ENCODE measurements at regions not wholly inside any gene's neighbourhood (a gene's known extent, or its start where the extent isn't known, plus 50 kb on each side); places are given as distances from the start of the nearest gene placed in this dataset.

DNA sequence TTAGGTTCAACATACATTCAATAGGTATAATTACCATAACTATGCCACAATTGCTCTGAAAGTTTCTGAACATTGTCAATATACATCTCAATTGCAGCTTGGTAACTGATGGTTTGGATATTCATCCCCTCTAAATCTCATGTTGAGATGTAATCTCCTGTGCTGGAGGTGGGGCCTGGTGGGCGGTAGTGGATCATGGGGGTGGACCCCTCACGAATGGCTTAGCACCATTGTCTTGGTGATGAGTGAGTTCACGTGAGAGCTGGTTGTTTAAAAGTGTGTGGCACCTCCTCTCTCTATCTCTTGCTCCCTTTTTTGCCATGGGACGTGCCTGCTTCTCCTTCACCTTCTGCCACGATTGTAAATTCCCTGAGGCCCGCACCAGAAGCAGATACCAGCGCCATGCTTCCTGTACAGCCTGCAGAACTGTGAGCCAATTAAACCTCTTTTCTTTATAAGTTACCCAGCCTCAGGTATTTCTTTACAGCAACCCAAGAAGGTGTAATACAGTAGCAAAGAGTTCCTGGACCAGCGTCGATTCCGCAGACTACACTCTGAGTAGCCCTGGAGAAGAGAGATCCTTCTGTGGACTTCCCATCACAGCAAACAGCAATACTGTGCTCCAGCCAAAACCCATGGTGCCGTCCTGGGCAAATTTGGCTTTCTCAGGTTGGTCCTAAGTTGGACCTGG is 83.8 kb upstream of the GRB10 start:
- no peak for ATAC-seq
- Histone ChIP-seq H3K27me3 (no peaks in the 10 kb centered on the region), H3K9me3 (no peaks in the 10 kb centered on the region), H3K4me1 (peaks cover 0 to 6% of the 10 kb centered on the region in 2 donors), H3K36me3 (no peaks in the 10 kb centered on the region), H3K27ac (no peak overlapping the region), H3K4me3 (no peak overlapping the region)
- no peak for DNase-seq
- intact Hi-C loops (cut with DNase I; ENCODE audit: low total_unique reads) (no loop called here), in situ Hi-C loops (cut with MboI; ENCODE audit: low sequenced_read_pairs in 4 of 4) (no loop called here)
- TF ChIP-seq, protein P1, sequence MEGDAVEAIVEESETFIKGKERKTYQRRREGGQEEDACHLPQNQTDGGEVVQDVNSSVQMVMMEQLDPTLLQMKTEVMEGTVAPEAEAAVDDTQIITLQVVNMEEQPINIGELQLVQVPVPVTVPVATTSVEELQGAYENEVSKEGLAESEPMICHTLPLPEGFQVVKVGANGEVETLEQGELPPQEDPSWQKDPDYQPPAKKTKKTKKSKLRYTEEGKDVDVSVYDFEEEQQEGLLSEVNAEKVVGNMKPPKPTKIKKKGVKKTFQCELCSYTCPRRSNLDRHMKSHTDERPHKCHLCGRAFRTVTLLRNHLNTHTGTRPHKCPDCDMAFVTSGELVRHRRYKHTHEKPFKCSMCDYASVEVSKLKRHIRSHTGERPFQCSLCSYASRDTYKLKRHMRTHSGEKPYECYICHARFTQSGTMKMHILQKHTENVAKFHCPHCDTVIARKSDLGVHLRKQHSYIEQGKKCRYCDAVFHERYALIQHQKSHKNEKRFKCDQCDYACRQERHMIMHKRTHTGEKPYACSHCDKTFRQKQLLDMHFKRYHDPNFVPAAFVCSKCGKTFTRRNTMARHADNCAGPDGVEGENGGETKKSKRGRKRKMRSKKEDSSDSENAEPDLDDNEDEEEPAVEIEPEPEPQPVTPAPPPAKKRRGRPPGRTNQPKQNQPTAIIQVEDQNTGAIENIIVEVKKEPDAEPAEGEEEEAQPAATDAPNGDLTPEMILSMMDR (IDR thresholded peaks at IDR 0.05 in 4 of 5, conservative IDR thresholded peaks at IDR 0.05 in 1 of 5), result no peak
- TF ChIP-seq POLR2A (IDR thresholded peaks at IDR 0.05), result no peak

DNA sequence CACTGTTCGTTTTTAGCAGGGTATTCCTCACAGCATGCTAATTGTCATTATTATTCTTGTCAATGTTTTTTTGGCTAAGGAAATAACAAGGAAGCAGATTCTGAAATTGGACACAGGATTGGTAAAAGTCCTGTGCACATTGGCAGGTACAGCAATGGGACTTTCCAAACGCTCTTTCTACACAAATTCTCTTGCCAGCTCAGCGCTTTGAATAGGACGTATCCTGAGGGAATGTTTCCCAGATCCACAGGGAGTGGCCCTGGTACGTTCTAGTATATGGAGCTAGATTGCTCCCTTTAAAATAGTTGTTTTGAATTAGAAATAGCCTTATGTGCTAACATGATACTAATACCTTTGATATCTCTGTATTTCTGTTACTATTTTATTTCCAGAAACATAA is 82.8 kb upstream of the GRB10 start:
- DNase-seq (no peak), ATAC-seq (no peak)
- in situ Hi-C loops (cut with MboI; ENCODE audit: low sequenced_read_pairs in 4 of 4) (no loop called here), intact Hi-C loops (cut with DNase I; ENCODE audit: low total_unique reads) (no loop called here)
- H3K27me3 ChIP-seq, result no peaks in the 10 kb centered on the region
- TF ChIP-seq POLR2A (IDR thresholded peaks at IDR 0.05), result no peak
- peaks cover 0 to 6% of the 10 kb centered on the region in 2 donors for H3K4me1 ChIP-seq
- no peak overlapping the region for H3K4me3 ChIP-seq
- H3K27ac ChIP-seq, result no peak overlapping the region
- H3K9me3 ChIP-seq, result no peaks in the 10 kb centered on the region
- no peaks in the 10 kb centered on the region for H3K36me3 ChIP-seq

DNA sequence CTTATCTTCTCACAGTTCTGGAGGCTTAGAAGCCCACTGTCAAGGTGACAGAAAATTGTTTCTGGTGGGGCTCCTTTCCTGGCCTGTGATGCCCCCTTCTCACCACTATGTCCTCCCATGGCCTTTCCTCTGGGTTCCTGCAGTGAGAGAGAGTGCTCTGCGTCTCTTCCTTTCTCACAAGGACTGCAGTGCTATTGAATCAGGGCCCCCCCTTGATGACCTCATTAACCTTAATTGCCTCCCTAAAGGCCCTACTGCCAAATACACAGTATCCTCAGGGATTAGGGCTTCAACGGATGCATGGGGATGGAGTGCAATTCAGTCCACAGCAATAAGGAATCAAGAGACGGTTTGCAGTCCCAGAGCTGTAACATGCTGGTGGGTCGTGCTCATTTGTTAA is 82.0 kb upstream of the GRB10 start:
- in situ Hi-C loops (cut with MboI; ENCODE audit: low sequenced_read_pairs in 4 of 4) (no loop called here), intact Hi-C loops (cut with DNase I; ENCODE audit: low total_unique reads) (no loop called here)
- H3K27ac ChIP-seq, result no peak overlapping the region
- no peak overlapping the region for H3K4me3 ChIP-seq
- TF ChIP-seq, protein P1 (IDR thresholded peaks at IDR 0.05 in 4 of 5, conservative IDR thresholded peaks at IDR 0.05 in 1 of 5), result no peak
- TF ChIP-seq POLR2A (IDR thresholded peaks at IDR 0.05), result no peak
- no peaks in the 10 kb centered on the region for H3K27me3 ChIP-seq
- H3K9me3 ChIP-seq, result no peaks in the 10 kb centered on the region
- H3K4me1 ChIP-seq, result peaks cover 0 to 6% of the 10 kb centered on the region in 2 donors
- no peaks in the 10 kb centered on the region for H3K36me3 ChIP-seq
- ATAC-seq, result no peak
- no peak for DNase-seq

DNA sequence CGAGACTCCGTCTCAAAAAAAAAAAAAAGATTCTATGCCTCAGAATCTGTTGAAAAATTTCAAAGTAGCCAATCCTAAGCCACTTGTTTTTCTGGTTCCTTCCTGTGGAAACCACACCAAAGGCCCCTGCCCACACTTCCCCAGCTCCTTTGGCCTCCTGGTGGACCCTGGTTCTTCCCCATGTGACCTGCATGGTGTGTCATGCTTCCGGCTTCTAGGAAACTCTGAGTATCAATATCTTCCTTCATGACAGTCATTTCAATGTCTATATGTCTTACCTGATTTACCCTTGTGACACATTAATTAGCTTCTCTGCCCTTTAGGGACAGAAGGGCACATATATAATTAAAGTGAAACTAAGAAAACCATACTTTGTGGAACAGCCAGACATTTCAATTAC is 80.4 kb upstream of the GRB10 start:
- Histone ChIP-seq H3K9me3 (no peaks in the 10 kb centered on the region), H3K4me3 (no peak overlapping the region), H3K27me3 (no peaks in the 10 kb centered on the region), H3K27ac (no peak overlapping the region), H3K36me3 (no peaks in the 10 kb centered on the region), H3K4me1 (peaks cover 0 to 6% of the 10 kb centered on the region in 2 donors)
- TF ChIP-seq POLR2A (IDR thresholded peaks at IDR 0.05), result no peak
- TF ChIP-seq, protein P1 (IDR thresholded peaks at IDR 0.05 in 4 of 5, conservative IDR thresholded peaks at IDR 0.05 in 1 of 5), result no peak
- no peak for ATAC-seq
- DNase-seq, result no peak
- in situ Hi-C loops (cut with MboI; ENCODE audit: low sequenced_read_pairs in 4 of 4), result no loop called here
- intact Hi-C loops (cut with DNase I; ENCODE audit: low total_unique reads), result no loop called here

DNA sequence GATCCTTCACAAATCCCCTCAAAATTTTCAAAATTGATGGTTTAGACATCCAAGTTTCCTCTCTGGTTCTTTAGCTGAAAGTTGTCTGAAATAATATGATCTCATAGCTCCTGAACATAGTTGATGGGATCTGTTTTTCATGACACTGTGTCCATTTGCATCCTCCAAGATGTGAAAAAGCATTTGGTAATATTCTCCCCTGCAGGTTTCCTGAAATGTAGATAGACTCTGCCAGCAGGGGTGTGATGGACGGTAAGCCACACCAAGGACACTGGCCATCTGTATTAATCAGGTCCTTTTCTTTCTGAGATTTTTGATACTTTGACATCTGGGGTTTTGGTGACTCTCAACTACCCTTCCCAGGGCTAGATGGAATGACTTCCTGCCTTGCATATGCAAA is 79.6 kb upstream of the GRB10 start:
- in situ Hi-C loops (cut with MboI; ENCODE audit: low sequenced_read_pairs in 4 of 4), result no loop called here

More for the DNA sequence above, 79.6 kb upstream of the GRB10 start:
- Histone ChIP-seq H3K4me1 (peaks cover 0 to 6% of the 10 kb centered on the region in 2 donors), H3K36me3 (no peaks in the 10 kb centered on the region), H3K27me3 (no peaks in the 10 kb centered on the region), H3K27ac (no peak overlapping the region), H3K4me3 (no peak overlapping the region), H3K9me3 (no peaks in the 10 kb centered on the region)
- no peak for DNase-seq
- ATAC-seq, result no peak
- TF ChIP-seq POLR2A (IDR thresholded peaks at IDR 0.05), result no peak
- TF ChIP-seq, protein P1 (IDR thresholded peaks at IDR 0.05 in 4 of 5, conservative IDR thresholded peaks at IDR 0.05 in 1 of 5), result no peak
- intact Hi-C loops (cut with DNase I; ENCODE audit: low total_unique reads), result no loop called here

All from gastrocnemius medialis (tissue), 4 donors.